WTC11 (cell line): ENCODE measurements at regions not wholly inside any gene's neighbourhood (a gene's known extent, or its start where the extent isn't known, plus 50 kb on each side); places are given as distances from the start of the nearest gene placed in this dataset.

Experiments
- ESRRA ChIP-seq: sonication (generic); formaldehyde crosslinking; IDR thresholded peaks from 2 replicates; pipeline ENCODE4 v1.8.1; 2022; ENCODE audit warnings: mild to moderate bottlenecking, missing genetic modification reagents, borderline replicate concordance
- FOXJ3 ChIP-seq: sonication (generic); formaldehyde crosslinking; IDR thresholded peaks from 2 replicates; pipeline ENCODE4 v1.9.0; 2021; ENCODE audit warnings: missing genetic modification reagents, mild to moderate bottlenecking, borderline replicate concordance
- FOXK1 ChIP-seq: sonication (generic); formaldehyde crosslinking; IDR thresholded peaks from 2 replicates; pipeline ENCODE4 v1.8.0; 2022; ENCODE audit warnings: mild to moderate bottlenecking, moderate library complexity, missing genetic modification reagents
- NFE2L1 ChIP-seq: sonication (generic); formaldehyde crosslinking; IDR thresholded peaks from 2 replicates; pipeline ENCODE4 v1.8.1; 2023; ENCODE audit warnings: missing genetic modification reagents
- TP53 ChIP-seq: sonication (generic); formaldehyde crosslinking; IDR thresholded peaks from 2 replicates; pipeline ENCODE4 v1.8.1; 2023; ENCODE audit warnings: mild to moderate bottlenecking, missing genetic modification reagents
- ZNF423 ChIP-seq: fragments of 250-450 bp; sonication (Bioruptor Pico); IDR thresholded peaks from 2 replicates; pipeline ENCODE4 v2.1.2; 2022; ENCODE audit warnings: mild to moderate bottlenecking, moderate library complexity
- TF ChIP-seq, protein P1 (sequence below): fragments of 200-600 bp; IDR thresholded peaks from 2 replicates; pipeline ENCODE4 v1.8.0; 2022; ENCODE audit warnings: antibody characterized with exemption
- TF ChIP-seq, protein P2 (sequence below): sonication (generic); formaldehyde crosslinking; IDR thresholded peaks from 2 replicates; pipeline ENCODE4 v1.8.0; 2022; ENCODE audit warnings: mild to moderate bottlenecking, missing genetic modification reagents
- TF ChIP-seq, protein P3 (sequence below): sonication (generic); formaldehyde crosslinking; IDR thresholded peaks from 2 replicates; pipeline ENCODE4 v1.8.1; 2022; ENCODE audit warnings: low read depth, missing genetic modification reagents, borderline replicate concordance

DNA sequence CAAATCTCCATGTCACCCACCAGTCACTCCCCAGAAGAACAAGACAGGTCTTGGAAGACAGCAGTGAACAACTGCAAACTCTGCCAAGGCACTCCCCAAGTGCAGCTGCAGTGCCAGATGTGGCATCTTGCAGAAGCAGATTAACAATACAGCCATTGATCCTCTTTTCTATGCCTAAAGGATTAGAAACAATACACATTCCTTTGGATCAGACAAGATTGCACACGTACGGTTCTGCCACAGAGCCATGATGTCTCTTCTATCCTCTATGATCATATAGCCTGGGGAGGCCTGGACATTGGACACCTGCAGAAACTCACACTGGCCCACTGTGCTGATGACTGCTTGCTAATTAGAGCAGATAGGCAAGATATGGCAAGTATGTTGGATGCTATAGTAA is 155.9 kb downstream of the MYLK4 start:
- no peak for TF ChIP-seq FOXK1 (CRISPR knock-in tag)
- TF ChIP-seq, protein P1, sequence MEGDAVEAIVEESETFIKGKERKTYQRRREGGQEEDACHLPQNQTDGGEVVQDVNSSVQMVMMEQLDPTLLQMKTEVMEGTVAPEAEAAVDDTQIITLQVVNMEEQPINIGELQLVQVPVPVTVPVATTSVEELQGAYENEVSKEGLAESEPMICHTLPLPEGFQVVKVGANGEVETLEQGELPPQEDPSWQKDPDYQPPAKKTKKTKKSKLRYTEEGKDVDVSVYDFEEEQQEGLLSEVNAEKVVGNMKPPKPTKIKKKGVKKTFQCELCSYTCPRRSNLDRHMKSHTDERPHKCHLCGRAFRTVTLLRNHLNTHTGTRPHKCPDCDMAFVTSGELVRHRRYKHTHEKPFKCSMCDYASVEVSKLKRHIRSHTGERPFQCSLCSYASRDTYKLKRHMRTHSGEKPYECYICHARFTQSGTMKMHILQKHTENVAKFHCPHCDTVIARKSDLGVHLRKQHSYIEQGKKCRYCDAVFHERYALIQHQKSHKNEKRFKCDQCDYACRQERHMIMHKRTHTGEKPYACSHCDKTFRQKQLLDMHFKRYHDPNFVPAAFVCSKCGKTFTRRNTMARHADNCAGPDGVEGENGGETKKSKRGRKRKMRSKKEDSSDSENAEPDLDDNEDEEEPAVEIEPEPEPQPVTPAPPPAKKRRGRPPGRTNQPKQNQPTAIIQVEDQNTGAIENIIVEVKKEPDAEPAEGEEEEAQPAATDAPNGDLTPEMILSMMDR: no peak
- no peak for TF ChIP-seq FOXJ3 (CRISPR knock-in tag)
- TF ChIP-seq ESRRA (CRISPR knock-in tag): no peak
- TF ChIP-seq, protein P2, sequence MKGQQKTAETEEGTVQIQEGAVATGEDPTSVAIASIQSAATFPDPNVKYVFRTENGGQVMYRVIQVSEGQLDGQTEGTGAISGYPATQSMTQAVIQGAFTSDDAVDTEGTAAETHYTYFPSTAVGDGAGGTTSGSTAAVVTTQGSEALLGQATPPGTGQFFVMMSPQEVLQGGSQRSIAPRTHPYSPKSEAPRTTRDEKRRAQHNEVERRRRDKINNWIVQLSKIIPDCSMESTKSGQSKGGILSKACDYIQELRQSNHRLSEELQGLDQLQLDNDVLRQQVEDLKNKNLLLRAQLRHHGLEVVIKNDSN (CRISPR knock-in tag): no peak
- TF ChIP-seq ZNF423 (CRISPR knock-in tag): no peak
- TF ChIP-seq TP53 (CRISPR knock-in tag): no peak
- TF ChIP-seq NFE2L1 (CRISPR knock-in tag): no peak
- TF ChIP-seq, protein P3, sequence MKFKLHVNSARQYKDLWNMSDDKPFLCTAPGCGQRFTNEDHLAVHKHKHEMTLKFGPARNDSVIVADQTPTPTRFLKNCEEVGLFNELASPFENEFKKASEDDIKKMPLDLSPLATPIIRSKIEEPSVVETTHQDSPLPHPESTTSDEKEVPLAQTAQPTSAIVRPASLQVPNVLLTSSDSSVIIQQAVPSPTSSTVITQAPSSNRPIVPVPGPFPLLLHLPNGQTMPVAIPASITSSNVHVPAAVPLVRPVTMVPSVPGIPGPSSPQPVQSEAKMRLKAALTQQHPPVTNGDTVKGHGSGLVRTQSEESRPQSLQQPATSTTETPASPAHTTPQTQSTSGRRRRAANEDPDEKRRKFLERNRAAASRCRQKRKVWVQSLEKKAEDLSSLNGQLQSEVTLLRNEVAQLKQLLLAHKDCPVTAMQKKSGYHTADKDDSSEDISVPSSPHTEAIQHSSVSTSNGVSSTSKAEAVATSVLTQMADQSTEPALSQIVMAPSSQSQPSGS (CRISPR knock-in tag): no peak
